ENCODE measurements at regions not wholly inside any gene's neighbourhood (a gene's known extent, or its start where the extent isn't known, plus 50 kb on each side); places are given as distances from the start of the nearest gene placed in this dataset.

GRCh38 chr10:47158116-47159071 lies 141.6 kb upstream of the GDF10 start:
- TF ChIP-seq CTCF (IDR thresholded peaks at IDR 0.05), result no peak
- H3K27ac ChIP-seq, result no peak overlapping the region
- H3K36me3 ChIP-seq, result no peaks in the 10 kb centered on the region
- H3K27me3 ChIP-seq, result no peaks in the 10 kb centered on the region
- no peak overlapping the region for H3K4me3 ChIP-seq (ENCODE audit: low read depth in 1 of 2, low read length in 1 of 2)
- H3K4me1 ChIP-seq (ENCODE audit: control insufficient read depth in 1 of 2, insufficient read depth in 1 of 2, low read depth in 1 of 2, low read length in 1 of 2), result no peaks in the 10 kb centered on the region
- H3K9me3 ChIP-seq, result no peaks in the 10 kb centered on the region

GRCh38 chr10:47159361-47160260 lies 140.4 kb upstream of the GDF10 start:
- no peak for TF ChIP-seq CTCF (IDR thresholded peaks at IDR 0.05)
- Histone ChIP-seq H3K4me3 (ENCODE audit: low read depth in 1 of 2, low read length in 1 of 2) (no peak overlapping the region), H3K36me3 (no peaks in the 10 kb centered on the region), H3K27me3 (peaks cover 6% of the 10 kb centered on the region), H3K4me1 (ENCODE audit: control insufficient read depth in 1 of 2, insufficient read depth in 1 of 2, low read depth in 1 of 2, low read length in 1 of 2) (no peaks in the 10 kb centered on the region), H3K27ac (no peak overlapping the region), H3K9me3 (no peaks in the 10 kb centered on the region)

GRCh38 chr10:47160261-47160908 lies 139.6 kb upstream of the GDF10 start:
- no peaks in the 10 kb centered on the region for H3K36me3 ChIP-seq
- peaks cover 14% of the 10 kb centered on the region for H3K27me3 ChIP-seq
- no peak for TF ChIP-seq CTCF (IDR thresholded peaks at IDR 0.05)
- H3K4me3 ChIP-seq (ENCODE audit: low read depth in 1 of 2, low read length in 1 of 2), result no peak overlapping the region
- H3K4me1 ChIP-seq (ENCODE audit: control insufficient read depth in 1 of 2, insufficient read depth in 1 of 2, low read depth in 1 of 2, low read length in 1 of 2), result peaks cover 3 to 4% of the 10 kb centered on the region in 2 experiments
- no peak overlapping the region for H3K27ac ChIP-seq
- H3K9me3 ChIP-seq, result no peaks in the 10 kb centered on the region

- Histone ChIP-seq H3K27ac (no peak overlapping the region), H3K9me3 (no peaks in the 10 kb centered on the region), H3K27me3 (peaks cover 20% of the 10 kb centered on the region), H3K36me3 (no peaks in the 10 kb centered on the region), H3K4me1 (ENCODE audit: control insufficient read depth in 1 of 2, insufficient read depth in 1 of 2, low read depth in 1 of 2, low read length in 1 of 2) (peaks cover 9 to 10% of the 10 kb centered on the region in 2 experiments), H3K4me3 (ENCODE audit: low read depth in 1 of 2, low read length in 1 of 2) (no peak overlapping the region)
- TF ChIP-seq CTCF (IDR thresholded peaks at IDR 0.05), result no peak
These were observed 139.0 kb upstream of the GDF10 start for GRCh38 chr10:47160967-47161366.

- TF ChIP-seq CTCF (IDR thresholded peaks at IDR 0.05), result no peak
- Histone ChIP-seq H3K9me3 (no peaks in the 10 kb centered on the region), H3K27me3 (peaks cover 21% of the 10 kb centered on the region), H3K36me3 (no peaks in the 10 kb centered on the region), H3K27ac (no peak overlapping the region), H3K4me3 (ENCODE audit: low read depth in 1 of 2, low read length in 1 of 2) (no peak overlapping the region), H3K4me1 (ENCODE audit: control insufficient read depth in 1 of 2, insufficient read depth in 1 of 2, low read depth in 1 of 2, low read length in 1 of 2) (peaks cover 10 to 11% of the 10 kb centered on the region in 2 experiments)
These were observed 138.5 kb upstream of the GDF10 start for GRCh38 chr10:47161465-47161864.
